T-helper 1 cell treated with Interleukin-12 subunit alpha and Interleukin-12 subunit beta and Interleukin-4 antibody, amounts not matched to agents 30 ng/mL and 1 ng/mL, for 36 hours (primary cell): ENCODE measurements at regions not wholly inside any gene's neighbourhood (a gene's known extent, or its start where the extent isn't known, plus 50 kb on each side); places are given as distances from the start of the nearest gene placed in this dataset.
"Not testable (repeated sequence)": the region's sequence is repeated elsewhere in the genome, so short reads cannot be mapped to it uniquely, and the experiment has no call there.

Experiments used
- intact Hi-C: fragments of 100-400 bp; cut with micrococcal nuclease; formaldehyde crosslinking; loops from one replicate; pipeline ENCODE4 v1.15.1; 2024

DNA sequence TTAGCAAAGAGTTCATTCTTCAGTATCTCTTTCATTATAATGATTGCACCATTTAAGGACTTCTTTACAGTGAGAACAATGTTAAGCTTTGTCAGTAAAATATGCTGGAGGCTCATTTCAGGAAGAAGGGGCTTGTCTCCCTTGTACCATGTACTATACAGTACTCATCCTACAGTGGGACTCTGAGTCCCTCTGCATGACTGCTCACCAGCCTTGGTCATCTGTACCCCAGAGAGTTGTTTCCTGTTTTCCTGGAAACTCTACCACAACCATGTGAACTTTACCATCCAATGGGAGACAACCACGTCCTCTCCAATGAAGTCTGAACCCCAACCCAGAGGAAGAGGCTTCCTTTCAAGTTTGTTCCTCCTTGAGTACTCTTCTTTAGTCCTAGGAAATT lies 1171.1 kb upstream of the CRIM1 start:
- intact Hi-C loops: no loop called here

DNA sequence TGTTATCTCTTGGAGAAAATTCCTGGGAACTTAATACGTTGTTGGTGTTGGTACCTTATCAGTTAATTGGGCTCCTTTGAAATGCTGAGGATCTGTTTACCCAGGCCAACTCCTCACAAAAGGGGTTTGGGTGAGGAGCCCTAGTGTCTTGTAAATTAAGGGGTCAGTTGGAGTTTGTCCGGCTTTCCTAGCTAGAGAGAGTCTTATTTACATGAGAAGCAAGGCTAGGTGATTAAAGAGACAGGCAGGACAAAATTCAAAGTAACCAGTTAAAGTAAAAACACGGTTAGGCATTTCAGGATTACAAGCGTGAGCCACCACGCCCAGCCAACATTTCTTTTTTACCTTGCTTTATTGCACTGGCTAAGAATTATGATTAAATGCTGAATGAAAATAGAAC lies 1178.9 kb upstream of the CRIM1 start:
- intact Hi-C loops: not testable (repeated sequence)

DNA sequence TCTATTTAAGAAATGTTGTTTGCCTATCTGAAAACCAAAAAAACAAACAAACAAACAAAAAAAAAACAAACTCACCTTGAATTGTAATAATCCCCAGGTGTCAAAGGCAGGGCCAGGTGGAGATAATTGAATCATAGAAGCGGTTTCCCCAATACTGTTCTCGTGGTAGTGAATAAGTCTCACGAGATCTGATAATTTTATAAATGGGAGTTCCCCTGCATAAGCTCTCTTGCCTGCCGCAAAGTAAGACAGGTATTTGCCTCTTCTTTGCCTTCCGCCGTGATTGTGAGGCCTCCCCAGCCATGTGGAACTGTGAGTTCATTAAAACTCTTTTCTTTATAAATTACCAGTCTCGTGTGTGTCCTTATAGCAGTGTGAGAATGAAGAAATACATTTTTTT lies 1180.7 kb upstream of the CRIM1 start:
- intact Hi-C loops: no loop called here

DNA sequence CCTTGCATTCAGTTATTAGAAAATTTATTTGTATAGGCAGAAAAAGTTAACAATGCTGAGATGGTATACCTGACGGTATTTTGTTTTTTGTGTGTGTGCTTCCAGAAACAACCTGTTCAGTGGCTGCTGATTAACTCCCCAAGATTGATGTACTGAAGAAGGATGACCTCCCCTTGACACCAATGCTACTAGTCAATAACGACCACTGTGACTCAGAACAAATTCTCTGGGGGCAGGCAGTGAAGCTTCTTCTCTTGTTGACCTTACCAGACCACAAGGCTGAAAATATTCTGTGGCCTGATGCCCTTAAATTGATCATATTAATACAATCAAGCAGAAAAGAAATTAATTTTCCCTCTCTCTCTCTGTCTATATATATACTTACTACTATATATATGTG lies 1182.9 kb upstream of the CRIM1 start:
- intact Hi-C loops: no loop called here

DNA sequence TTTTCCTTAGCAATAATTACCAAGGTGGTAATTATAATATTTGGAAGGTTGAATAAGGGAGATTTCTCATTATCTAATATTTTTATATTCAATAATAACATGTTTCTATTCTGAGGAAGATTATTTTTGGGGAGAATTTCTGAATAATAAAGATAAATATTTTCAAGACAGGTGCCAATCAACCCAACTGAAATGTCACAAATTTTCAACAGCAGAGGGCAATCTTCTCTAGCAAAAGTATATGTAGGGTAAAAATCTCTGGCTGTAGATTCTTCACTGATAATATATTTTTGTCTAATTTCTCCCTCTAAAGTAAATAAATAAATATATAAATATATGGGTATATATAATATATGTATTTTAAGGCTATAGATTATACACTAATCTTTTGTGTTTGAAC lies 1187.2 kb upstream of the CRIM1 start:
- intact Hi-C loops: no loop called here

DNA sequence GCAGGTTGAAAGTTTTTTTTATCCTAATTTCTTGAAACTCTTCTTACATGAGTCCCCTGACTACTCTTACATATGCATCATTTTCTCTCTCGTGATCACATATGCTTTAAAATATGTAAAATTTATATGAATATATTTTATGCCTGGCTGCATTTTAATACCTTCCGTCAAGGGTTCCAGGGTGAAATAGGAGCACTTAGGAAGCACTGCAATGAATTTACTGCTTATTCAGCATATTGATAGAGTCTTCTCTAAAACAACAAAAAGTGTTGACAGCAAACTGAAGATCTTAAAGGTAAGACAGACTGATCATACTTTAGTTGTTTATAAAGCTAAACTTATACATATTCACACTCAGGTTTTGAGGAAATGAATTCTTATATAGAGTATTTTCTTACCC lies 1191.6 kb upstream of the CRIM1 start:
- intact Hi-C loops: no loop called here

DNA sequence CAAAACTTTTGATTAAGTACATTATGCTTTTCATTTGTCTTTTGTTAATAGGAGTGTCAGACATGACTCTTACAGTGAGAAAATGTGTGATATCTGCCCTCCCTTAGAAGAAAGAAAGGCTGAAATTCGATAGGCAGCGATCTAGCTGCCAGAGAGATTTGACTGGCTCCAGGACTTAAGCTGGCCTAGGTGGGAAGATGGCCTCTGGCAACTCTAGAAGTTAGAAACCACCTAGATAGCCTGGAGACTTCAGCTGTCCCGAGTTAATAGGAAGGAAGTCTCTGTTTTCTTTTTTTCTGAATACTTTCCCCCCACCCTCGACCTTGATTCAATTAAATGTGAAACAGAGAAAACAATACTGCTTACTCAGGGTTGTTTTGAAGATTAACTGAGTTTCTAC lies 1194.7 kb upstream of the CRIM1 start:
- intact Hi-C loops: no loop called here

DNA sequence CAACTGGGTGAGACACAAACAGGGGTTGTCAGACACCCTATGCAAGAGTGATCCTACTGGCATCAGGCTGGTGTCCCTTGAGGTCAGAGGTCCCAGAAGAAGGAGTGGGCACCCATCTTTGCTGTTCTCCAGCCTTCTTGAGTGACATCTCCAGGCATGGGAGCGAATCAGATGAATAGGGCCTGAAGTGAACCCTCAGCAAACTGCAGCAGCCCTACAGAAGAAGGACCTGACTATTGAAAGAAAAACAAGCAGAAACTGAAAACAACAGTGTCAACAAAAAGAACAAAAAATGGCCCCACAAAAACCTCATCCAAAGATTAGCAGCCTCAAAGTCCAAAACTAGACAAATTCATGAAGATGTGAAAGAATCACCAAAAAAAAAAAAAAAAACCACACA lies 1229.7 kb upstream of the CRIM1 start:
- intact Hi-C loops: no loop called here

DNA sequence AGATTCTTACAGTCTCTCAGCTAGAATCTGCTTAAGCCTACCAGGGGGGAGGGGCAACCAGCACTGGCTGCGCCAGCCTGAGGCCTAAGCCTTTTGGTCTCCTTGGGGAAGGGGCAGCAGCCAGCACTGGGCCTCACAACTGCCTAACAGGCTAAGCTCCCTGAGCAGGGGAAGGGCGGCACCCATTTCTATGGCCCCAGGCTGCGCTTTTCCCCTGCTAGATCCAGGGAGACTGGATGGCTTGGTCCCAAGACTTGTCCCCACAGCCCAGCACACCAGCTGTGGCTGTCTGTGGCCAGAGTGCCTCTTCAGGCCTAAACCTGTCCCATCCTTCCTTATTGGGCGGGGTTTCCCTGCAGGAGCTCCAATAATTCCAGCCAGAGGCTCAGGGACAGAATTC lies 1230.3 kb upstream of the CRIM1 start:
- intact Hi-C loops: no loop called here

DNA sequence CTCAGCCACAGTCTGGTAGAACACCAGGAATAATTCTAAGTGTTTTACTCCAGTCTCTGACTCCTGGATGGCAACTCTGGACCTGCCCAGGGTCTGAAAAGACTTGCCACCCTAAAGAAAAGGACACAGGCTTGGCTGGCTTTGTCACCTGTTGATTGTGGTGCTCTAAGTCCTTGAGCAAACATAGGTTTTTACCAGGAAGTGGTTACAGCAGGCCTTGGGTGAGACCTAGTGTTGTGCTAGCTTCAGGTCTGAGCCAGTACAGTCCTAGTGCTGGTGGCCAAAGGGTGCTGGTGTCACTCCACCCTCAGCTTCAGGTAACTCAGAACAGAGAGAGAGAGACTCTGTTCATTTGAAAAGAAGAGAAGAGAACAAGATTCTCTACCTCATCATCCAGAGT lies 1239.4 kb upstream of the CRIM1 start:
- intact Hi-C loops: loop anchor here (10.0 kb wide), 1 partner anchor 1919 kb away; no protein-coding TSS in a partner anchor

DNA sequence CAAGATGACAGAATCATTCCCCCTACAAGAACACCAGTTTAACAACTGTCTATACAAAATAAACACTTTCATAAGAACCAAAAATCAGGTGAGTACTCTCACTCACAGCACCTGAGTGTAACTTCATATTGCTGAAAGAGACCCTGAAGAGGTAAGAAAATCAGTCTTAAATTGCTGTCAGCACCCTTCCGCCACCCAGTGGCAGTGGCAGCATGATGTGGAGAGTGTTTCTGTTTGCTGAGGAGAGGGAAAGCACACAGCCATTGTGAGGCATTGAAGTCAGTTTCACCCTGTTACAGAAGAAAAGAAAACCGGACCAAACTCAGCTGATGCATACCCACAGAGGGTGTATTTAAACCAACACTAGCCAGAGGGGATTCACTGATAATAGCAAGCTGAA lies 1240.8 kb upstream of the CRIM1 start:
- intact Hi-C loops: loop anchor here (10.0 kb wide), 1 partner anchor 1920 kb away; no protein-coding TSS in a partner anchor

DNA sequence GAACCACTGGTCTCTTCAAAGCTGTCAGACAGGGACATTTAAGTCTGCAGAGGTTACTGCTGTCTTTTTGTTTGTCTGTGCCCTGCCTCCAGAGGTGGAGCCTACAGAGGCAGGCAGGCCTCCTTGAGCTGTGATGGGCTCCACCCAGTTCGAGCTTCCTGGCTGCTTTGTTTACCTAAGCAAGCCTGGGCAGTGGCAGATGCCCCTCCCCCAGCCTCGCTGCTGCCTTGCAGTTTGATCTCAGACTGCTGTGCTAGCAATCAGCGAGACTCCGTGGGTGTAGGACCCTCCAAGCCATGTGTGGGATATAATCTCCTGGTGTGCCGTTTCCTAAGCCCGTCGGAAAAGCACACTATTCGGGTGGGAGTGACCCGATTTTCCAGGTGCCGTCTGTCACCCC lies 1243.2 kb upstream of the CRIM1 start:
- intact Hi-C loops: loop anchor here (10.0 kb wide), 1 partner anchor 1922 kb away; no protein-coding TSS in a partner anchor

DNA sequence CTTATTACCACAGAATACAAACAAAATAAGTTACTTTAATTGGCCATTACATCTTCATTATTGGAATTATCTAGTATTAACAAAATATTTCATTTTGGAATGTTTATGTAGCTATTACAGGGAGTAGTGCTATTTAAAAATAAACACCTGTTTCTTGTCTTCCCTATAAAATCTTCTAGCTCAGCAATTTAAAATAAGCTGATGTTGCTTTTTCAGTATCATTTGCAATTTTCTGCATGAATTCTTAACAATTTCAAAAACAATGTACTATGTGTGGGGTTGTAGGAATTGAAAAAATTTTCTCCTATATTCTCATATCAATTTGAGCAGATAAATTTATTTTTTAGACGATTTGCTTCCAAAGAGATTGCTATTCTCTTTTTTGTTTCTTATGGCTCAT lies 1251.3 kb upstream of the CRIM1 start:
- intact Hi-C loops: no loop called here

DNA sequence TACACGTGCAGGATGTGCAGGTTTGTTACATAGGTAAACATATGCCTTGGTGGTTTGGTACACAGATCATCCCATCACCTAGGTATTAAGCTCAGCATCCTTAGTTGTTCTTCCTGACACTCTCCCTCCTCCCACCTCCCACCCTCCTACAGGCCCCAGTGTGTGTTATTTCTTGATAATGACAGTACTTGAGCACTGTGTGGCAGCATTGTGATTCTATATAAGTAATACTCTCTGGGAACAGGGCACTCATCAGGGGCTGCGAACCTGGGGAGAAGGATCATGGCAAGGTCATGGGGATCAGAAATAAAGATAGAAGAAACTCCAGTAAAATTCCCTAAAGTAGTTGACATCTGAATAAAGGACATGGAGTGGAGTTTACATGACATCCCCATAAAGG lies 1256.2 kb upstream of the CRIM1 start:
- intact Hi-C loops: no loop called here

DNA sequence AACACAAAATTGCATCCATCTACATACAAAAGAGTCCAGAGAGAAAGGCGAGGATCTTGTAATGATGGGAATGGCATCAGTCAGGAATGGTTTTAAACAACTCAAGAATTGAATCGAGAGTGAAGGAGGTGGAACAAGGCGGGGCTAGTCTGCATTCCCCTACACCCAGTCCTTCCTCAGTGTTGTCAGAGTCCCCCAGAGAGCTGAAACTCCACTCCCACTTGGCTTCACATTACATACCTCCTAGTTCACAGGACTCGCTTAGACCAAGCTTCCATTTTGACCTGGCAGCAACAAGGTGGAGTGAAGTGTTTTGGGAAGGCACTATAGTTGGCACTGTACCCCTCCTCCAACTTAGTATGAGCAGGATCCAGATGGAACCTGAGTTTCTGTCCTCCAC lies 1273.5 kb upstream of the CRIM1 start:
- intact Hi-C loops: no loop called here

DNA sequence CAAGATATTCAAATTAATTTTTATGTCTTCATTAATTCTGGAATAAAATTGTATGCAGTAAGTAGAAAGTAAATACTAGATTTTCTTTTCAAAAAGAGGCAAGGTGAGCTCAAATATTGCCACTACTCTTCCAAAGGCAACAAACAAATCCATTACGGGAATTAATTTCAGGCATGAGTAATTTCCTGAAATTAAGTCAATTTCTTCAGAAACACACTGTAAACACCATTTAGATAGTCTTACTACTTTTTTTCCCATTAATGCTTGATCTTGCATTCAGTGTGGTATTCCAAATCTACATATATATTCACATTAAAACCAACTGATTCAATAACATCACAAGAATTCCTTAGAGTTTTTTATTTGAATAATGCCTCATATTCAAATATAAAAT lies 1274.0 kb upstream of the CRIM1 start:
- intact Hi-C loops: no loop called here

DNA sequence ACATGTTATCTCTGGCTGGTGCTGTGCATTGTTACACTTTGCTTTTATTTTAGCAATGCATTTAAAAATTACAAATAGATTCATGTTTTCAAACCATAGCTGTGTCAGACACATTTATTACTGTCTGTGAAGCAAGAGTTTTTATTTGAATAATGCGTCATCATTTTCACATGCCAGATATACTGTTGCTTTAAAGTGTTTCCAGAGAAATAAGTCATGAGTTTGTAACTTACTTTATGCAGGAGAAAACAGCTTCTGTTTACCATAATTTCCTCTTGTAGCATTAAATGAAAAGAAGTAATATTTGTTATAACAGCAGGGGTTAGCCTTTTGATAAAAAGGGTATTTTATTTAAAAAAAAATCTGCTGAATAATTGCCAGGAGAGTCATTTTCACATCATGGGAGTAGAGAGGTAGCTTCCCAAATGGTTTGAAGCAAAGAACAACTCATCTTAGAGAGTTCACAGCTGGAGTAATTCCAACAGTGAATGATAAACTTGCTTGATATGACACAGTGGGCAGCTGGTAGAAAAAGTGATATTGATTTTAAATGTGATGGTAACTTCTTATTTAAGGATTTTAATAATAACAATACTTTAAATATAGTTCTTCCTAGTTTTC lies 1274.5 kb upstream of the CRIM1 start:
- intact Hi-C loops: no loop called here

DNA sequence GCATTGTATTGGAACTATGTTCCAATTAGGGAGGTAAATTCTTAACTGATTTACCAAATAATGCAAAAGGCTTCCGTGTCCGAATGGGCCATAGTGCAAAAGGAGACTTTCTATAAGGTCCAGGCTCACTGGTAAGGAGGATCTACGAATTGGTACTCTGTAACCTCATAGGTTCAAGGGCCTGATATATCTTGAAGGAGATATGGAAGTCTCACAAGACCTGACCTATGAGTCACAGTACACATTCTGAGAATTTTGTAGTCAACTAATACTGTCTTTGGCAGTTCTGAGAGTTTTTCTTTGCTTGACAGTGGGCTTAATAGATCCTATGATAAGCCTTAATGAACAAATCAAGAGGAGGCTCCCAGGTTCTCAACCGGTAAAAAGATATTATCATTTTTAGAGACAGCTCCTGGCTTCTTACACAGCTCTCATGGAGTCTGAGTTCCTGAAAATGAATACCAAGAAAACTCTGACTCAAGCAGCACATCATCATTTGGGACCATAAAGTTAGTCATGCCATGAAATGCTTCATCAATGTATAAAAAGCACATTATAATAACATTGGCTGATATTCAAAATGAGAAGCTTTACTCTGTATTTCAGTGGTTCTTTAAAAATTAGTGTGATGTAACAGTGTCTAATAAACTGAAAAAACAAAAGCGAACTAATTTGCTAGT lies 1275.2 kb upstream of the CRIM1 start:
- intact Hi-C loops: no loop called here

DNA sequence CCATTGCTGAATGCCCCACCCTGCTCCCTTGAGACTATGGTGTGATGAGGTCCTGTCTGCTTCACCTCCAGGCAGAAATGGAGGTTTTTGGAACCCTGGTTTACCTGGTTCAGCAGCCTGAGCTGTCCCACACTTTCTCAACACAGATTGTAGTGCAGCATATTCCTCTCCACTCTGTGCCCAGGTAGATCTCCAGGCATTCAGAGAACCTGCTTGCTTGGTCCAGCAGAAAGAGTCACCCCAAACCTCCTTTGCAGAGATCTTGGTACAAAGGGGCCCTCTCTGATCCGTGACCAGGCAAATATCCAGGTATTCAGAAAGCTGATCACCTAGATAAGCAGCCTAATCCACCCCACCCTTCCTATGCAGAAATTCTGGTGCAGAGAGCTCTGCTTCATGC lies 1288.2 kb upstream of the CRIM1 start:
- intact Hi-C loops: no loop called here

DNA sequence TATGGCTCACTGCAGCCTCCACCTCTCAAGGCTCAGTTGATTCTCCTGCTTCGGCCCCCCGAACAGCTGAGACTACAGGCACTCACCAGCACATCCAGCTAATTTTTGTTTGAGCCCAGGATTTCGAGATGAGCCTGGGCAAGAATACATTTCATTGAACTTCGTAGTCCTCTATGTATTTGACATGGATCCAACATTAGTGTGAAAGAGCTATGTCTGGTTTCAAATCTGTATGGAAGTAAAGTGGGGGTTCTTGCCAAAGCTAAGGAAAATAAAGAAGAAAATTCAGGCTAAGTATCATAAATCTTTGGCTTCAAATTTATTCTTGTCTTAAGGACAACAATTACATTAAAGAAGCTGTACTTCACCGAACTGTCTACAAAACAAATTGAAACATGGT lies 1291.7 kb upstream of the CRIM1 start:
- intact Hi-C loops: no loop called here

DNA sequence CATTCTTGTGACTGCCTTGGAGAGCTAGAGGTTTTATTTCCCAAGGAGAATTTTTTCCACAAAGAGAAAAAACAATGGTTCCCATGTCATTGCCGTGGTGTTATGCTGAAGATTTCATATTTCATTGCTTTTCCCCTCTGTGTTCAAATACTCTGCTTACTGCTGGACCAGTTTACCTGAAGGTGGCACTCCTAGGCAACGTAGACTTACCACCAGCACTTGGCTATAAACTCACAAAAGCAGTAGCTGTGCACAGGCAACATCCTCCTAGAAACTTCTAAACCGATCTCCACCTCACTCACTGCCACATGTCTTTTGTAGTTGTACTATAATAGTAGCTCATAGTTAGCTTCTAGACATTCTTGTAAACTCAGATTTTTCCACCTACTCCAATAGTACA lies 1319.7 kb upstream of the CRIM1 start:
- intact Hi-C loops: no loop called here

DNA sequence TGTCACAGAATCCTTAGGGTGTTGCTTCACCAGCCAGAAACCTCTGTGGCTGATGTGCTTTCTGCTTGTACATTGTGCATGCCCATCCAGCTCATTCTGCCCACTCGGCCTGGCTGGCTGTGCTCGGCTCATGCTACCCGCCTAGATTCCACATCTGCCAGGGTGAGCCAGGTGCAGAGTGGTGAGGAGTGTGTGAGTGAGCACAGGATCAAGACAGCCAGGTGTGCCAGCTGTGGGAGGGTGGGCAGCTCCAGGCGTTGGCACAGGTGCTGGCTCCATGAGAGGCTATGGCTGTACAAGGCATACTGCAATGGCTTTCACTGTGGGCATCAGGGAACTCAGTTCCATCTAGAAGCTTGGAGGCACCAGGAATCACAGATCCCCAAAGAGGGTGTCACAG lies 1321.8 kb upstream of the CRIM1 start:
- intact Hi-C loops: no loop called here

DNA sequence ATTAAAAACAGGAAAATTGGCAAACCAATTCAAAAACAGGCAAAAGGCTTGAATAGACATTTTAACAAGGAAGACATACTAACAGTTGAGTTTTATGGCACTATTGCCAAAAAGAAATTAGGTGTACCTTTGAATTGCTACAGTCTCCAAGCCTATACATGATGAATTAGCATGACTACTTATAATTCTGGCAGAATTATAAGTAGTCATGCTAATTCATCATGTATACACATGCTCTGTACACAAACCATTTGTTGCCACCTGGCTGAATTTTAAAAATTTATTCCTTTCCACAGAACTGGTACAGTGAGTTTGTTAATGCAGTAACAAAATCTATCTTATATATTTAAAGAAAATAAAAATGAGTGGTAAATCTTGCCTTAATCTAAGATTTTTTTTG lies 1332.0 kb upstream of the CRIM1 start:
- intact Hi-C loops: no loop called here
